GM18502 (cell line): ENCODE measurements at regions not wholly inside any gene's neighbourhood (a gene's known extent, or its start where the extent isn't known, plus 50 kb on each side); places are given as distances from the start of the nearest gene placed in this dataset.
"Not testable (repeated sequence)": the region's sequence is repeated elsewhere in the genome, so short reads cannot be mapped to it uniquely, and the experiment has no call there.

ENCODE experiments used
- ATAC-seq: cut with Tn5 transposase; IDR thresholded peaks from one replicate; pipeline ENCODE4 v1.9.1; 2021; ENCODE audit warnings: mild to moderate bottlenecking; ENCODE audit not compliant: unreplicated experiment, poor library complexity

DNA sequence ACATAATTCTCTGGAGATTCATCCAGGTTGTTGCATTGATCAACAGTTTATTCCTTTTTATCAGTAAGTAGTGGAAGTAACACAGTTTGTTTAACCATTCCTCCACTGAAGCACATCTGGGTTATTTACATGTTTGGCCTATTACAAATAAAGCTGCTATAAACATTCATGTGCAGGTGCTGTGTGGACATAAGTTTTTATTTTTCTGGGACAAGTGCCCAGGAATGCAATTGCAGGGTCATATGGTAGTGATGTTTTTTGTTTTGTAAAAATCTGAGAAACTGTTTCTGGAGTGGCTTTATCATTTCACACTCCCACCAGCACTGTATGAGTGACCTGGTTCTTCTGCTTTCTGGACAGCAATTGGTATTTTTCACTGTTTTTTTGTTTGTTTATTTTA lies 505.4 kb downstream of the CCER1 start:
- ATAC-seq: no peak

DNA sequence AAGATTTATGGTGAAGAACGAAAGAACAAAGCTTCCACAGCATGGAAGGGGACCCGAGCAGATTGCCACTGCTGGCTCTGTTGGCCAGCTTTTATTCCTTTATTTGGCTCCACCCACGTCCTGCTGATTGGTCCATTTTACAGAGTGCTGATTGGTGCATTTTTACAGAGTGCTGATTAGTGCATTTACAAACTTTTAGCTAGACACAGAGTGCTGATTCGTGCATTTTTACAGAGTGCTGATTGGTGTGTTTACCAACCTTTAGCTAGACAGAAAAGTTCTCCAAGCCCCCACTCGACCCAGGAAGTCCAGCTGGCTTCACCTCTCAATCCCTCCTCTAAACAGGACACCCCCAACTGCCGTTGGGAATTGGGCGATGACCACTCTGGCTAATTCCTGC lies 511.5 kb downstream of the CCER1 start:
- not testable (repeated sequence) for ATAC-seq

DNA sequence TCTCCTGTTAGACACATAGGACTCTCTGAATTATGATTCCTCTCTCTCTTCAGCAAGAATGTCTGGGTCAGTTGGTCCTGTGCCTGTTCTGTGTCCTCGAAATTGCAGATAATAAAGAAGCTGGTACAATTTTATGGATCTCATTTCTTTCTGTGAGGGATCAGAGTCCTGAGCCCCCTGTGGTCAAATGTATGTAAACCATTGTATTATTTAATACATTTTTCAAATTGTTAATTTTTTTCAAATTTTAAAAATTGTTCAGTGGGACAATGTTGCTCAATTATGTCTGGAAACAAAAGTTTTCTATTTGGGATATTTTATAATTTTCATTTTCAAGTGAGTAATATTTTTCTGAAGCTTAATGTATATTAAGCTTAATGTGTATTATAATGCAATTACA lies 513.5 kb downstream of the CCER1 start:
- no peak for ATAC-seq

DNA sequence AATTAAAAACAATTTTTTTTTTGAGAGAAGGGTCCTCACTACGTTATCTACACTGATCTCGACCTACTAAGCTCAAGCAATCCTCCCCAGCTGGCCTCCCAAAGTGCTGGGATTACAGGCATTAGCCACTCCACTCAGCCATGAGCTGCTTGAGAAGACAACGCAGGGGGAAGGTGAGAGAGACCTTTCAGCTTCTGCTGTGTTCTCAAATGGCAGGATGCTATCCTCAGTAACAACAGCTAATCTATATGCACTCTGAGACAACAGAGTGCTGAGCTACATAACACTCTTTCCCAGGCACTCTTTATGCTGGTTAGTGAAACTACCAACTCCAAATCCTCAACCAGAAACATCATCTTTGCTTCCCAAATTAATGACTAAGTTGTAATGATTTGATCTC lies 526.1 kb downstream of the CCER1 start:
- no peak for ATAC-seq

DNA sequence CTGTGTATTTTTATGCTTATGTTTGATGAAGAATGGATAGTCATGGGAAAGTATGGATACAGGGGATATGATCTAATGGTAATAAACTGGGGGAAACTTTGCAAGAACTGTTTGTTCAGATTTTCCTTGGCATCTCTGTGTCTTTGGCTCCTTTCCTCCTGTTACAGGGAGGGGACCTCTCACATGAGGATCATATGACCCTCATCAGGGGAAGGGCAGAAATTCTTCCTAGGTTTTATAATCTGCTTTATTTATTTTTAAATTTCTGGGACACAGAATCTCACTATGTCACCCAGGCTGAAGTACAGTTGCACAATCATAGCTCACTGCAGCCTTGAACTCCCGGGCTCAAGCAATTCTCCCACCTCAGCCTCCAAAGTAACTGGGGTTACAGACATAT lies 526.5 kb downstream of the CCER1 start:
- no peak for ATAC-seq

DNA sequence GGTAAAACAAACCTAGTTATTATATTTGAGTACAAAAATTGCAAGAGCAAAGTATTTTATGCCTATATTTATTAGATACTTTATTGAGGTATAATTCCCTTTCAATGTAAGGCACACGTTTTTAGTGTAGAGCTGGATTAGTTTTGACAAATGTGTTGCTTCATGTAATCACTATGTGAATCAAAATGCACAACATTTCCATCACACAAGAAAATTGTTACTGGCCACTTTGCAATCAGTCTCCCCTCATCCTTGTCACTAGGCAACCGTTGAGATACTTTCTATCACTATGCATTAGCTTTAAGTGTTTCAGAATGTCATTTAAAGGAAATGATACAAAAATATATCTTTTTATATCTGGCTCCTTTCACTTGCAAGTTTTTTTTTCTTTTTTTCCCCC lies 531.0 kb downstream of the CCER1 start:
- no peak for ATAC-seq

DNA sequence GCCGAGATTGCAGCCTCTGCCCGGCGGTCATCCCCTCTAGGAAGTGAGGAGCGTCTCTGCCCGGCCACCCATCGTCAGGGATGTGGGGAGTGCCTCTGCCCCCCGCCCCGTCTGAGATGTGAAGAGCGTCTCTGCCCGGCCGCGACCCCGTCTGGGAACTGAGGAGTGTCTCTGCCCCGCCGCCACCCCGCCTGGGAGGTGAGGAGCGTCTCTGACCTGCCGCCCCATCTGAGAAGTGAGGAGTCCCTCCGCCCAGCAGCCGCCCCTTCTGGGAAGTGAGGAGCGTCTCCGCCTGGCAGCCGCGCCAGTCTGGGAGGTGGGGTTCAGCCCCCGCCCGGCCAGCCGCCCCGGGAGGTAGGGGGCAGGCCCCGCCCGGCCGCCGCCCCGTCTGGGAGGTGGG lies 544.0 kb downstream of the CCER1 start:
- ATAC-seq: no peak

DNA sequence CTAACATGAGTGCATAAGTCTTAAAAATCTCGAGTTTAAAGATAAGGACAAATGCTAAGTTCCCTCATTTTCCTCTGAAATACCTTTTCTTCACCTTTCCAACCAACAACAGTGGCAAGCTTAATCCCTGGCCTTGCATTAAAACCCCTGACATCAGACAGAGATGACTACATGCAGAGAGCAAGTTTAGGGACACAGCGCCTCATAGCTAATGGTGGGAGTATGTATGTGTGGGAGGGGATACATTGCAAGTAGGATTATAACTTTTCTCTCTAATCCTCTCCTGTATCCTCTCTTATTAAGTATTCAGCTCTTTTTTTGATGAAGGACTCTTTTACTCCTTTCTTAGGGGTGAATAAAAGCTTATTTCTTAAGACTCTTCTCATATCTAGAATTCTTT lies 547.1 kb downstream of the CCER1 start:
- no peak for ATAC-seq

DNA sequence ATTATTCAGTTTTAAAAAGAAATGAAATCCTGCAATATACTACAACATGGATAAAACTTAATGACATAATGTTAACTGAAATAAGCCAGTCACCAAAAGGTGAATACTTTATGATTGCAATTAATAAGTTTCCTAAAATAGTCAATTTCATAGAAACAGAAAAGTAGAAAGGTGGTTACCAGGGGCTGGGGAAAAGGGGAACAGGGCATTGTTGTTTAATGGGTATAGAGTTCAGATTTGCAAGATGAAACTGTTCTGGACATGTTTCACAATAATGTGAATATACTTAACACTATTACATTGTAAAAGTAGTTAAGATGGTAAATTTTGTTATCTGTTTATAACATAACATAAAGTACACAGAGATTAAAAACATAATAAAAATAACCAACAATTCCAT lies 550.9 kb downstream of the CCER1 start:
- peak; percentile 86 for ATAC-seq

DNA sequence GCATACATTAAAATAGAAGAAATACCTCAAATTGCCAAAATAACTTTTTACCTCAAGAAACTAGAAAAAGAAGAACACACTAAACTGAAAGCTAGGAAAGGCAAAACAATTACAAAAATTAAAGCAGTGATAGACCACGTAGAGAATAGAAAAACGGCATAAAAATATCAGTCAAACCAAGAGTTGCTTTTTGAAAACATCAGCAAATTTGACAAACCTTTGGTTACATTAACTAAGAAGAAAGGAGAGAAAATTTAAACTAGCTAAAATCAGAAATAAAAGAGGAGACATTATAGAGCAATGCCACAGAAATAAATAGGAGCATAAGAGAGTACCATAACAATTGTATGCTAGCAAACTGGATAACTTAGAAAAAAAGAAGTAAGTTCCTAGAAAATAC lies 553.8 kb downstream of the CCER1 start:
- no peak for ATAC-seq

DNA sequence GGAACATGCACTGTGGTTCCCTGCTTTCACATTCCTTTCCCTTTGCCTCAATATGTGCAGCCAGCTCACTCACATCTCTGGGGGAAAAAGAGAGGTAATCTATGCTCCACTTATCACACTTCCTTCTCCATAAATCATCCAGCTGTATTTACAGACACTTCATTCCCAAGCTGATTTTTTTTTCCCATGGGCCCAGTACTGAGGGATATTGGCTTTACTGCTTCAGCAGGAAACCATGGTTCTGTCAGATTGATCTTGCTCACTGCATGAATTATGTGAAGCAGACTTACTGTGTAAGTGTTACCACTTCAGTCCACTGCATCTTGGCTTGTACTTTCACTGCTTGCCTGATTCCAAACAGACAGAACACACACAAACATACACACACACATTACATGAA lies 555.6 kb downstream of the CCER1 start:
- ATAC-seq: no peak

DNA sequence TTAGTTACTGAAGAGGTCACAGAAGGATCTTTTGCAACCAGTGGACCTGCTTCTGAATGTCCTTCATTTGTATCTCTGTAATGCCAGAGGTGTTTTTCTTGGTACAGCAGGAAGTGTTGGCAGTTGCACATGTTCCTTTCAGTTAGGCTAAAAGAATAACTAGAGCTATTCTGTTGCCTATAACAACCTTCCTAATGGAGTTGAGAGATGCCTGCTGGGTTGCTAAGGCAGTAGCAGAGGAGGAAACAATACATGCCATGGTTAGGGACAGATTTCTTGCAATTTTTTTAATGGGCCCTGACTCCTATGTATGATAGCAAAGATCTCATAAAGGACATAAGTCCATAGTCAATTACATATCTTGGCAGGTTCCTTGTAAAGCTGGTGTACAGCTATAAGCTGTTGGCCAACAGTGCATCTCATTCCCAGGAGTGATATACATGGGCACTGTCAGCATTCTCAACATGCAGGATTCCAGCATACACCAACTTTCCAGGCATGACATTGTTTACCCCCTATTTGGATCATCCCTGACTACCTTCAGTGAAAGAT lies 556.6 kb downstream of the CCER1 start:
- ATAC-seq: no peak

DNA sequence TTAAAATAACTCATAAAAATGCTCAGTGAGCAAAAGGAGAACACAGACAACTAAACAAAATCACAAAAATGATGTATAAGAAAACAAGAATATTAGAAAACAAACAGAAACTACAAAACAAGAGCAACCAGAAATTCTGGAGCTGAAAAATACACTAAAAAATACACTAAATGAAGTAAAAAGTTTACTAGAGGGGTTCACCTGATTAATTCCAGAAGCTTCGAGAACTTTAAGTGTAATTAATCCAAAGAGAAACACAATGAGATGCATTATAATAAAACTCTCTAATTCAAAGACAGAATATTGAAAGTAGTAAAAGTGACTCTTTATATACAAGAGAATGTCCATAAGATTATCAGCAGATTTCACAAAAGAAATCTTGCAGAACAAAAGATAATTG lies 558.4 kb downstream of the CCER1 start:
- ATAC-seq: no peak

DNA sequence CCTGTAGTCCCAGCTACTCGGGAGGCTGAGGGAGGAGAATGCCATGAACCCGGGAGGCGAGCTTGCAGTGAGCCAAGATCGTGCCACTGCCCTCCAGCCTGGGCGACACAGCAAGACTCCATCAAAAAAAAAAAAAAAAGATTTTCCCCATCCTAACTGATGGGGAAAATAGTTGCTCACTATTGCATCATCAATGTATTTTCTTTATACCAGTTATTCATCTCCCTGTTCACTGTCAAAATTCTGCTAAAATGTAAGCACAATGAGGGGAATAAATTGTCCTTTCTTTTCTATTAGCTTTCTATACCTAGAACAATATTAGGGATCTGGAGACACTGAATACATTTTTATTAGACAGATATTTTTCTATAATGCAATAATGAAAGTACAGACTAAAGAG lies 561.3 kb downstream of the CCER1 start:
- ATAC-seq: no peak

DNA sequence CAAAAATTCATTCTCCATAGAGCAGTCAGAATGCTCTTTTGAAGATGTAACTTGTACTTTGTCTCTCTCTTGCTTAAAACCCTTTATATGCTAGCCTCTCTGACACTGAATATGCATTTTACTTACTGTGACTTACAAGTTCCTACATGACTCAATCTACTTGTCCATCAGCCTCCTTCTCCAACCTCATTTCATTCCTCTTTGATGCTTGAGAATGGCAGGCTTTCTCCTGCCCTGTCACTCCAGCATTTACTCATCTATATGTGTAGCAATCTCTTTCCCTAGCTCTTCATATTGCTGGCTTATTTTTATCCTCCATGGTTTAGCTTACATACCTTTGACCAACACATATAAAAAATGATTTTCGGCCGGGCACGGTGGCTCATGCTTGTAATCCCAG lies 561.9 kb downstream of the CCER1 start:
- ATAC-seq: no peak

DNA sequence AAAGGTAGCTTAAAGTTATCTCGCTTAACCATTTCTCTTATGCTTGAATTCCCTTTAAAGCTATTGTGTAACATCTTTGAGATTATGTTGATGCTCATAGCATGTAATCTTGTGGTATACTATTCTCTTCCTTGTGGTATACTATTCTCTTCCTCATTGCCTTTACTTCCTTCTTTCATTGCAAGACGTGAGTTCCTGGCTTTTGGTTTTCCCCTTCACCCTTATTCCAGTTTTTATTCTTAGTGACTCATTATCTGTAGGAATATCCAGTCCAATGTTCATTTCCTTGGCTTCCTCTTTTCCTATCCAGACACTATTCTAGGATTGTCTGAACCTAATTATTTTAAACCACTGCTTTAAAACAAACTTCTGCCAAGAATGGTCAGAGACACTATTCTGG lies 564.0 kb downstream of the CCER1 start:
- no peak for ATAC-seq

DNA sequence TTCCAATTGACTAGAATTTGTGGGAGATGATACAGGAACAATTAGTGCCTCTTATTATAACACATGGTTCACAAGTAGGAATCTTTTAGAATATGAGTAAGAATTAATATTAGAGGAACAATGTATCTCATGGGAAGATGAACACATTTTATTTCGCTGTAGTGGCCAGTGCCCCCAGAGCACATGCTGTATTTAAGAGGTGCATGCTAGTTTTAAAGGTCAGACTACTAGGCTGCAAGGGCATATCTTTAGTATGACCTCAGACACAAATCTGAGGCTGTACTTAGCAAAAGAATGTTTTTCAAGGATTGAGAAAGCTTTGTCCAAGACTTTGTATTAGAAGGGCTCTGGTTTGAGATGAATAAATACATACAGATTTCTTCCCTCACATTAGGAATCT lies 586.9 kb downstream of the CCER1 start:
- ATAC-seq: no peak

DNA sequence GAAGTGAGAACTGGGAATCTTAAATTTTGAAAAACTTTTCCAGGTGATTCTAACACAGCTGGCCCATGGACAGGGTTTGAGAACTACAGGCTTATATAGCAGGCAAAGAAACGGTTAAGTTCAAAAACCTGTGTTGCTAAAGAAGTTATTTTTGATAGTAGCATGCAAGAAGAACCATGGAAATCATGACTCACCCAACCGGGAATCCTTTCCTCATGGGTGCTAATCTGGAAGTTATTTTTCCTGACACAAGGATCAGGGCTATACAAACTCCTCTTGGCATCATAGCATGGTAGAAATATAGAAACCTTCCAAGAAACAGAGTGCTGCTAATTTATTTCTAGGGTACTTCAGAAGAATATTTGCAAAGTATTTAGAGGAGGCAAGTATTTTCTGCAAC lies 588.7 kb downstream of the CCER1 start:
- no peak for ATAC-seq

DNA sequence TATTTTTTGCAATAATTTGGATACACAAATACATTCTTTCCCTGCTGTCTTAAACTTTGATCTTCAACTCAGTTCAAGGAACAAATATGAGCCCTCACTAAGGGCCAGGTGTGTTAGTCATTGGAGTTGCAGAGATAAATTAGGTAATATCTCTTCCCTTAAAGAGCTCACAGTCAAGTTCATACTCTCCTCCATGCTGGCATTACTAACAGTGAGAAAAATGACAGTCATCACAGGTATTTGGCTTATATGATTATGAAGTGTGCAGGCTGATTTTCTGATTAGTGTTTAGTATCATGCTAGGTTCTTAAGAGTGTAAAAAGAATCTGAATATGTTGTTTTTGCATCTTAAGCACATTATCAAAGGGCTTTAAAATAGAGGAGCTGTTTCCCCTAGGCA lies 594.7 kb downstream of the CCER1 start:
- no peak for ATAC-seq

DNA sequence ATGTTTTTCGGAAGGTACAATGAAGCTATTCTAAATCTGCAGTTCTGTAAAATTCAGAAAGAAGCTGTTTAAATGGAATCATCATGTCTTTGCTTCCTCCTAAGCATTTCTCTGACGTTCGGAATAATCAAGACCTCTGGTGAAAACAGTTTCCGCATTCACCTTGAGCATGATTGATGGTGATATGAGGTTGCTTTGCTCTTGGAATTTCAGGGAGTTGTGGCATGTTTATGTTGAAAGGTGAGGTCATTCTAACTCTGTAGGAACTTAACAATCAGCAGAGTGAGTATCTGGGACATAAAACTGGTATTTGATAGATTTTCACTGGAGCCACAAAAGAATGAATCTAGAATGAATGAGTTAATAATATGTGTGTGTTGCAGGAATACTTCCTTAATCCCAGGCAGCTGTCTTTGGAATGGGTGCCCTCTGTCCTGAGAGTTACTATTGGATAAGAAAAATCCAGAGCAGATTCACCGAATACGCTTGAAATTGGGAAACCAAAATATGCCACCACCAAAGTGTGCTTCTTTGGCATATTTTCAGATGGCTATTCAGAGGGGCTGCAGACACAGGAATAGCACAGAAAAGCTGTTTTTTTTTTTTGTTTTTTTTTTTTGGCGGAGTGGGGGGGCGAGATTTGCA lies 599.1 kb downstream of the CCER1 start:
- no peak for ATAC-seq

DNA sequence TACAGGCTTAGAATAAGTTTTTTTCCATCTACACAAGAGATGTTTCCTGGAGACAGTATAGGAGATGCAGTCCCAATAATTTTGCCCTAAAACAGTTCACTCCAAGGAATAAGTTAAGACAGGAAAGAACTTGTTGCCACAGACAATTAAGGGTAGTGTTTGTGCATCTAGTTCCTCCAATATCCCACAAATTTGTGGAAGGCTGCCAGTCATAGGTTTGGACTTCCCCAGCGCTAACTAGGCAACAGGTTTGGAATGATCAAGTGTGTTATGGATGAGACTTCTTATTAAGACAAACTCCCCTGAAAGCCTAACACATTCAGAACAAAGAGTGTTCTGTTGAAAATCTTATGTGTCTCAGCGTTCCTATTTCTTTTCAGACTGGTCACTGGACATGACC lies 611.0 kb downstream of the CCER1 start:
- no peak for ATAC-seq

DNA sequence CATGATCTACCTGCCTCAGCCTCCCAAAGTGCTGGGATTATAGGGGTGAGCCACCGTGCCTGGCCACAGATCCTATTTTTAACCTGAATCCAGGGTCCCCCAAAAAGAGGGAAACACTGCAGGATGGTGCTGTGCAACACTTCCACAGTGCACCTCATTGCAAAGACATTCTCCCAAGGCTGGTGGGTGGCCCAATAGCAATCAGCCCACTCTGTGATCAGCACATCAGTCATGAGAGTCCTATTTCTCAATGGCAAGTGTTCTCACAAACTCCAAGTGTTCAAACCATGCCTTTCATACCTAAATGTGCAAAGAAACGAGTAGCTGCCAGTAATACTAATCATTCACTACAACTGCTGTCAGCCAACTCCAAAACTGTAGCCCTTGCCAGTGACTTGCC lies 612.9 kb downstream of the CCER1 start:
- ATAC-seq: no peak

DNA sequence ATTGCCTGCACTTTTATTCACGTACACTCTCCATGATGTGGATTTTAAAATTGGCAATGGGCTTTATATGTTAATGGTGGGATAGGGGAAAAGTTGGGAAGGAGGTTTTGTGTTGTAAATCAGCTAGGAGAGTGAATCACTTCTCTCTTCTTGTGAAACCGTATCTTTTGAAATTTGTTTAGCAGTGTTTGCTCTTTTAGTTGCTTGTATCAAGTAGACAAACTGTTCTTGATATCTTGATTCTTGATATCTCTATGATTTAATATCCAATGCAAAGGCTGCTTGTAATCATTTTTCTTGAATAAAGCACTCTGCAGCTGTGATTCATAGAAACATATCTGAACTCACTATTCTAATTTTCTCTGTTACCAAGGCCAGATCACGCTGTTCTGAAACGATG lies 615.1 kb downstream of the CCER1 start:
- ATAC-seq: no peak
